KMS-11 (cell line): ENCODE measurements at regions not wholly inside any gene's neighbourhood (a gene's known extent, or its start where the extent isn't known, plus 50 kb on each side); places are given as distances from the start of the nearest gene placed in this dataset.

Experiments used
- H2AFZ ChIP-seq: fragments of 200-600 bp; sonication (generic); 2 replicates; pipeline ENCODE4 v1.6.1; 2016; ENCODE audit warnings: antibody characterized with exemption, mixed run types, low read depth
- H3K27ac ChIP-seq: fragments of 200-600 bp; sonication (generic); 2 replicates; pipeline ENCODE4 v1.6.1; 2016; ENCODE audit warnings: mild to moderate bottlenecking, mixed run types
- H3K27me3 ChIP-seq: fragments of 200-600 bp; sonication (generic); 2 replicates; pipeline ENCODE4 v1.6.1; 2017; ENCODE audit warnings: mild to moderate bottlenecking, low read depth, mixed run types, moderate library complexity; ENCODE audit not compliant: insufficient read depth
- H3K36me3 ChIP-seq: fragments of 200-600 bp; sonication (generic); 2 replicates; pipeline ENCODE4 v1.6.1; 2017; ENCODE audit warnings: mild to moderate bottlenecking, mixed run types; ENCODE audit not compliant: insufficient read depth
- H3K4me1 ChIP-seq: fragments of 200-600 bp; sonication (generic); 2 replicates; pipeline ENCODE4 v1.6.1; 2016; ENCODE audit warnings: mild to moderate bottlenecking, low read depth, mixed run types; ENCODE audit not compliant: poor library complexity, severe bottlenecking
- H3K4me2 ChIP-seq: fragments of 200-600 bp; sonication (generic); 2 replicates; pipeline ENCODE4 v1.7.0; 2016; ENCODE audit warnings: mild to moderate bottlenecking, mixed run types
- H3K4me3 ChIP-seq: fragments of 200-600 bp; sonication (generic); IDR thresholded peaks from 2 replicates; pipeline ENCODE4 v1.6.1; 2017; ENCODE audit warnings: low read depth, low read length, mixed read lengths; ENCODE audit not compliant: insufficient read depth
- H3K79me2 ChIP-seq: fragments of 200-600 bp; sonication (generic); 2 replicates; pipeline ENCODE4 v1.6.1; 2016; ENCODE audit warnings: low read depth, mixed run types; ENCODE audit not compliant: insufficient read depth
- H3K9ac ChIP-seq: fragments of 200-600 bp; sonication (generic); 2 replicates; pipeline ENCODE4 v1.6.1; 2016; ENCODE audit warnings: mild to moderate bottlenecking, mixed run types
- H4K20me1 ChIP-seq: fragments of 200-600 bp; sonication (generic); 2 replicates; pipeline ENCODE4 v1.6.1; 2016; ENCODE audit warnings: mild to moderate bottlenecking, mixed run types; ENCODE audit not compliant: insufficient read depth
- TF ChIP-seq, protein P1 (sequence below): fragments of 200-600 bp; sonication (generic); conservative IDR thresholded peaks from 2 replicates; pipeline ENCODE4 v1.6.1; 2017; ENCODE audit warnings: low read depth, mild to moderate bottlenecking, antibody characterized with exemption, low read length, moderate library complexity, mixed read lengths

DNA sequence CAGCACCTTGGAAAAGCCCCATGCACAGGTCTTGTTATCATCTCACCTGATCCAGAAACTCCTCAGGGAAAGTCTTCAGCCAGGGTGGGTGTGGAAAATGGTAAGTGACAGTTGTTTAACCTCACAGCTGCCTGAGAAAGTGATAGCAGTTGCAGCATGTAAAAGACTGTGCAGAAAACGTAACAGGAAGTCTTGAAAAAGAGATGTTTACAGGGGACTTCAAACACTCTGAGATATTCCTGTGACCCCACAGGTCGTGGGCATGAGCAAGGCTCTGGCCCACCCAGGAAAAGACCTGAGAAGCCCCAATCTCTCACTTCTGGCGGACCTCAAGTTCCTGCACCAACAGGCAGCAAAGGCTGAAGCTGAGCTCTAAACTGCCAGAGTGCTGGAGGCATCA is 826.9 kb downstream of the UQCRFS1 start:
- H3K27ac ChIP-seq, result no peak overlapping the region
- H3K9ac ChIP-seq, result no peak overlapping the region
- H2AFZ ChIP-seq, result no peak overlapping the region
- H3K27me3 ChIP-seq, result no peaks in the 10 kb centered on the region
- no peaks in the 10 kb centered on the region for H4K20me1 ChIP-seq
- TF ChIP-seq, protein P1, sequence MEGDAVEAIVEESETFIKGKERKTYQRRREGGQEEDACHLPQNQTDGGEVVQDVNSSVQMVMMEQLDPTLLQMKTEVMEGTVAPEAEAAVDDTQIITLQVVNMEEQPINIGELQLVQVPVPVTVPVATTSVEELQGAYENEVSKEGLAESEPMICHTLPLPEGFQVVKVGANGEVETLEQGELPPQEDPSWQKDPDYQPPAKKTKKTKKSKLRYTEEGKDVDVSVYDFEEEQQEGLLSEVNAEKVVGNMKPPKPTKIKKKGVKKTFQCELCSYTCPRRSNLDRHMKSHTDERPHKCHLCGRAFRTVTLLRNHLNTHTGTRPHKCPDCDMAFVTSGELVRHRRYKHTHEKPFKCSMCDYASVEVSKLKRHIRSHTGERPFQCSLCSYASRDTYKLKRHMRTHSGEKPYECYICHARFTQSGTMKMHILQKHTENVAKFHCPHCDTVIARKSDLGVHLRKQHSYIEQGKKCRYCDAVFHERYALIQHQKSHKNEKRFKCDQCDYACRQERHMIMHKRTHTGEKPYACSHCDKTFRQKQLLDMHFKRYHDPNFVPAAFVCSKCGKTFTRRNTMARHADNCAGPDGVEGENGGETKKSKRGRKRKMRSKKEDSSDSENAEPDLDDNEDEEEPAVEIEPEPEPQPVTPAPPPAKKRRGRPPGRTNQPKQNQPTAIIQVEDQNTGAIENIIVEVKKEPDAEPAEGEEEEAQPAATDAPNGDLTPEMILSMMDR, result no peak
- no peaks in the 10 kb centered on the region for H3K4me1 ChIP-seq
- H3K4me2 ChIP-seq, result no peak overlapping the region
- H3K36me3 ChIP-seq, result no peaks in the 10 kb centered on the region
- no peak overlapping the region for H3K4me3 ChIP-seq
- no peaks in the 10 kb centered on the region for H3K79me2 ChIP-seq

DNA sequence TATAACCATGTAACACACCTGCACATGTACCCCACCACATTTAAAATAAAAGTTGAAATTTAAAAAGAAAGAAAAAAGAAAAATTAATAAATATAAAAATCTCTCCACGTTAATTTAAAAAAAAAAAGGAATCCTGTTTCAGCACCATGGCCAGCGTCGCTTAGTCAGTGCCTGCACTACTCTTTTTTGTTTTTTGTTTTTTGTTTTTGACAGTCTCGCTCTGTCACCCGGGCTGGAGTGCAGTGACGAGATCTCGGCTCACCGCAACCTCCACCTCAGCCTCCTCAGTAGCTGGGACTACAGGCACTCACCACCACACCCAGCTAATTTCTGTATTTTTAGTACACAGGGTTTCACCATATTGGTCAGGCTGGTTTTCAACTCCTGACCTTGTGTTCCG is 835.9 kb downstream of the UQCRFS1 start:
- no peak overlapping the region for H3K9ac ChIP-seq
- H3K4me1 ChIP-seq, result no peaks in the 10 kb centered on the region
- no peaks in the 10 kb centered on the region for H3K27me3 ChIP-seq
- H3K79me2 ChIP-seq, result no peaks in the 10 kb centered on the region
- no peaks in the 10 kb centered on the region for H3K36me3 ChIP-seq
- no peak overlapping the region for H3K27ac ChIP-seq
- no peak overlapping the region for H2AFZ ChIP-seq
- no peak overlapping the region for H3K4me3 ChIP-seq
- TF ChIP-seq, protein P1, result no peak
- H3K4me2 ChIP-seq, result no peak overlapping the region
- no peaks in the 10 kb centered on the region for H4K20me1 ChIP-seq

DNA sequence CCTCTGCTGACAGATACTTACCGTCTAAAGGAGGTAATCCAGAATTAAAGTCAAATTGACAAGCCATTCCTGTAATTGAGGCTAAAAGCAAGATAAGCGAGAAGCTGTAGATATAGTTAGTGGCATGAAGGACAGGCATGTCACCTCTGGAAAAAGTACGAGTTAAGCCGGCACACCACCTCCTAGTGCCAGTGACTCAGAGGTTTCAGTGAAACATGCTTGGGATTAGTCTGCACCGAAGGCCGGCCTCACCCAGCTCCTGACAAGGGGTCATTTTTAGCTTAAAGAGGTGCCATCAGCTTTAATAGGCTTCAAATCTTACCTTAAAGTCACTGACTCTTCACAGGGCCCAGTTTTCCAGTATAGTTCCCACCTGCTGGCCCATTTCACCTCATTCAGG is 838.0 kb downstream of the UQCRFS1 start:
- Histone ChIP-seq H4K20me1 (no peaks in the 10 kb centered on the region), H3K4me3 (no peak overlapping the region), H2AFZ (no peak overlapping the region), H3K9ac (no peak overlapping the region), H3K27me3 (no peaks in the 10 kb centered on the region), H3K36me3 (no peaks in the 10 kb centered on the region), H3K27ac (no peak overlapping the region), H3K4me1 (no peaks in the 10 kb centered on the region), H3K4me2 (no peak overlapping the region), H3K79me2 (no peaks in the 10 kb centered on the region)
- TF ChIP-seq, protein P1, result no peak

DNA sequence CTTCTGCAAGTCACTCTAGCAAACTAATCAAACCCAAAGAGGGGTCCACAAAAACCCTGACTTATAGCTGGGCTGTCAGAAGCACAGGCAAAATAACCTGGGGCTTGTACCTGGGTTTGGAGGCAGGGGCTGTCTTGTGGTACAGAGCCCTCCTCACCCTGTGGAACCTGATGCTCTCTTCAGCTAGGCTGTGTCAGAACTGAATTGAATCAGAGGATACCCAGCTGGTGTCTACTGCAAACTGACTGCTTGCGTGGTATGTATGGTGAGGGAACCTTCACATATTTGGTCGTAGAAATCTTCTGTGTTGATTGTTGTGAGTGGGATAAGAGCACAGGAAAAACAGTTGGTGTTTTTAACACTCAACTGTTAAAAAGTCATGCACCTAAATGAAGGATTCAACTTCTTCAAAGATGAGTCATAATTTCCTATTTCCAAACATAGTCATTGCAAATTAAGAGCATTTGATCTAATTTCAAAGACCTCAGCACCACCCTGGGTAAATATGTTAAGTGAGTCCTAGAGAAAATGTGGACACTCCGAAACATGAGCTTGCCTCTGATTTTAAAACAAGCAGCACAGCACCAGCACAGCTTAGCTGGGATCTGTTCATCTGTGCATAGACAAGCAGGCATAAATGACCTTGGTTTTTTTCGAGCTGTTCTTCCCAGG is 840.2 kb downstream of the UQCRFS1 start:
- no peak overlapping the region for H3K9ac ChIP-seq
- H3K27ac ChIP-seq, result no peak overlapping the region

More for the DNA sequence above, 840.2 kb downstream of the UQCRFS1 start:
- Histone ChIP-seq H4K20me1 (no peaks in the 10 kb centered on the region), H2AFZ (no peak overlapping the region), H3K4me1 (no peaks in the 10 kb centered on the region), H3K36me3 (no peaks in the 10 kb centered on the region), H3K27me3 (no peaks in the 10 kb centered on the region), H3K4me2 (no peak overlapping the region), H3K4me3 (no peak overlapping the region), H3K79me2 (no peaks in the 10 kb centered on the region)
- TF ChIP-seq, protein P1, result no peak
